ENCODE measurements at regions not wholly inside any gene's neighbourhood (a gene's known extent, or its start where the extent isn't known, plus 50 kb on each side); places are given as distances from the start of the nearest gene placed in this dataset.

DNA sequence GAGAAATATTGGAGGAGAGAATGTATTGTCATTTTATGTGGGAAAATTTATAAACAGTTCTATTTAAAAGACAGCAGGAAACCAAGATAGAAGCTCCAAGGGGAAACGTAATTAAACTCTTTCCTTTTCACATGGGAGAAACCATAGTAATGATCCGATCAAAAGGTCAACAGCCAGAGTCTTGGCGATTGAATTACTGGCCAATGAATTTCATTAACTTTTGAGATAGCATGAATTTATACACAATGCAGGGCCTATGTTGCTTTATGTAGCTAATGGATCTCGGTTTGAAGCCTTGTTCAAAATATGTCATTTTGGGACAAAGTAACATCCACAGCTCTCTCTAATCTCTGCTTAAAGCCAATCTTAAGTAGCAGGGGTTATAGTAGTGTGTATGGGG, 897.5 kb upstream of the NDST4 start:
- no peak for DNase-seq
- Histone ChIP-seq H3K27ac (ENCODE audit: low read depth in 1 of 2, low read length in 2 of 2) (no peak overlapping the region), H3K9ac (ENCODE audit: insufficient read depth, low read length, poor library complexity, severe bottlenecking) (no peak overlapping the region), H3K79me2 (ENCODE audit: insufficient read depth, low read length) (no peaks in the 10 kb centered on the region), H3K4me1 (ENCODE audit: control insufficient read depth in 1 of 2, insufficient read depth in 2 of 2, low read length in 2 of 2) (no peaks in the 10 kb centered on the region), H3K36me3 (replicated peaks in 1 of 2; ENCODE audit: control insufficient read depth in 1 of 2, insufficient read depth in 2 of 2, low read length in 2 of 2) (no peaks in the 10 kb centered on the region), H3K9me3 (replicated peaks in 1 of 2; ENCODE audit: control insufficient read depth in 1 of 2, insufficient read depth in 1 of 2, low read length in 2 of 2) (peaks cover 18 to 20% of the 10 kb centered on the region in 2 donors), H4K20me1 (ENCODE audit: insufficient read depth, low read length) (no peaks in the 10 kb centered on the region), H2AFZ (ENCODE audit: insufficient read depth, low read depth, low read length, poor library complexity, severe bottlenecking) (no peak overlapping the region), H3K4me2 (replicated peaks; ENCODE audit: extremely low read depth, low read length, poor library complexity, severe bottlenecking) (no peak overlapping the region), H3K4me3 (replicated peaks in 1 of 3; ENCODE audit: low read depth in 2 of 3, low read length in 3 of 3) (no peak overlapping the region), H3K27me3 (ENCODE audit: control insufficient read depth in 2 of 2, insufficient read depth in 2 of 2, low read length in 2 of 2) (no peaks in the 10 kb centered on the region)
- intact Hi-C loops (cut with micrococcal nuclease), result no loop called here
- no peaks in the 10 kb centered on the region for H3K36me3 Mint-ChIP-seq
- H3K27me3 Mint-ChIP-seq (ENCODE audit: low read depth in 3 of 3), result peaks cover 0 to 2% (median 0%) of the 10 kb centered on the region in 3 donors
- no peak overlapping the region for H3K27ac Mint-ChIP-seq
- 100% methylated on average over 1 of the region's 4 CpGs for WGBS (ENCODE audit: insufficient coverage)
- no peak overlapping the region for H3K4me3 Mint-ChIP-seq
- TF ChIP-seq, protein P1, sequence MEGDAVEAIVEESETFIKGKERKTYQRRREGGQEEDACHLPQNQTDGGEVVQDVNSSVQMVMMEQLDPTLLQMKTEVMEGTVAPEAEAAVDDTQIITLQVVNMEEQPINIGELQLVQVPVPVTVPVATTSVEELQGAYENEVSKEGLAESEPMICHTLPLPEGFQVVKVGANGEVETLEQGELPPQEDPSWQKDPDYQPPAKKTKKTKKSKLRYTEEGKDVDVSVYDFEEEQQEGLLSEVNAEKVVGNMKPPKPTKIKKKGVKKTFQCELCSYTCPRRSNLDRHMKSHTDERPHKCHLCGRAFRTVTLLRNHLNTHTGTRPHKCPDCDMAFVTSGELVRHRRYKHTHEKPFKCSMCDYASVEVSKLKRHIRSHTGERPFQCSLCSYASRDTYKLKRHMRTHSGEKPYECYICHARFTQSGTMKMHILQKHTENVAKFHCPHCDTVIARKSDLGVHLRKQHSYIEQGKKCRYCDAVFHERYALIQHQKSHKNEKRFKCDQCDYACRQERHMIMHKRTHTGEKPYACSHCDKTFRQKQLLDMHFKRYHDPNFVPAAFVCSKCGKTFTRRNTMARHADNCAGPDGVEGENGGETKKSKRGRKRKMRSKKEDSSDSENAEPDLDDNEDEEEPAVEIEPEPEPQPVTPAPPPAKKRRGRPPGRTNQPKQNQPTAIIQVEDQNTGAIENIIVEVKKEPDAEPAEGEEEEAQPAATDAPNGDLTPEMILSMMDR (IDR thresholded peaks at IDR 0.05), result no peak
- H3K4me1 Mint-ChIP-seq, result no peaks in the 10 kb centered on the region
- H3K9me3 Mint-ChIP-seq, result peaks cover 13 to 26% (median 17%) of the 10 kb centered on the region in 7 donors

DNA sequence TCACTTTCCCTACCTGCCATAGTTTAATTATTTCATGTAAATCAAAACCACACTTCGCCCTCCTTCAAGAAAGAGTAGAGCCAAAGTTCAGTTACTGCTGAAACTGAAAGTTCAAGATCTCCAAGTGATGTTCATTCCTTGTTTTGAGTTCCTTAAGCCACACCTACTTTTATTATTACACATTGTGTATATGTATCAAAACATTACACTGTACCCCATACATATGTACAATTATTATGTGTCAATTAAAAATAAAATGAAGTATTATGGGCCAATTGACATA, 892.3 kb upstream of the NDST4 start:
- Histone ChIP-seq H3K4me1 (ENCODE audit: control insufficient read depth in 1 of 2, insufficient read depth in 2 of 2, low read length in 2 of 2) (no peaks in the 10 kb centered on the region), H3K79me2 (ENCODE audit: insufficient read depth, low read length) (no peaks in the 10 kb centered on the region), H3K9me3 (replicated peaks in 1 of 2; ENCODE audit: control insufficient read depth in 1 of 2, insufficient read depth in 1 of 2, low read length in 2 of 2) (no peaks in the 10 kb centered on the region), H3K4me3 (replicated peaks in 1 of 3; ENCODE audit: low read depth in 2 of 3, low read length in 3 of 3) (no peak overlapping the region), H3K27me3 (ENCODE audit: control insufficient read depth in 2 of 2, insufficient read depth in 2 of 2, low read length in 2 of 2) (no peaks in the 10 kb centered on the region), H3K4me2 (replicated peaks; ENCODE audit: extremely low read depth, low read length, poor library complexity, severe bottlenecking) (no peak overlapping the region), H3K9ac (ENCODE audit: insufficient read depth, low read length, poor library complexity, severe bottlenecking) (no peak overlapping the region), H3K27ac (ENCODE audit: low read depth in 1 of 2, low read length in 2 of 2) (no peak overlapping the region), H3K36me3 (replicated peaks in 1 of 2; ENCODE audit: control insufficient read depth in 1 of 2, insufficient read depth in 2 of 2, low read length in 2 of 2) (no peaks in the 10 kb centered on the region), H4K20me1 (ENCODE audit: insufficient read depth, low read length) (no peaks in the 10 kb centered on the region), H2AFZ (ENCODE audit: insufficient read depth, low read depth, low read length, poor library complexity, severe bottlenecking) (no peak overlapping the region)
- Mint-ChIP-seq H3K9me3 (peaks cover 0 to 9% (median 2%) of the 10 kb centered on the region in 7 donors), H3K36me3 (no peaks in the 10 kb centered on the region), H3K27me3 (ENCODE audit: low read depth in 3 of 3) (no peaks in the 10 kb centered on the region), H3K4me1 (no peaks in the 10 kb centered on the region), H3K27ac (no peak overlapping the region), H3K4me3 (no peak overlapping the region)
- intact Hi-C loops (cut with micrococcal nuclease), result no loop called here
- no peak for DNase-seq
- WGBS (ENCODE audit: insufficient coverage), result no CpG with 5 or more reads among the region's 1 CpG
- TF ChIP-seq, protein P1 (IDR thresholded peaks at IDR 0.05), result no peak

All from CD14-positive monocyte (primary cell).